A673 (cell line): ENCODE measurements at regions not wholly inside any gene's neighbourhood (a gene's known extent, or its start where the extent isn't known, plus 50 kb on each side); places are given as distances from the start of the nearest gene placed in this dataset.

ENCODE experiments used
- CTCF ChIP-seq: fragments of 300-800, 200-600 bp; sonication (generic); conservative IDR thresholded peaks from 2 replicates; pipeline ENCODE4 v1.5.1; 2017; ENCODE audit warnings: low read depth, mild to moderate bottlenecking, antibody characterized with exemption, low read length, moderate library complexity, mixed read lengths
- EZH2 ChIP-seq: fragments of 200-600 bp; sonication (generic); IDR thresholded peaks from 2 replicates; pipeline ENCODE4 v1.6.1; 2017; ENCODE audit warnings: borderline replicate concordance, low read depth, mild to moderate bottlenecking, mixed read lengths, antibody characterized with exemption, low read length; ENCODE audit not compliant: poor library complexity, severe bottlenecking

- TF ChIP-seq CTCF (no peak), EZH2 (no peak)
Observed at GRCh38 chr7:45267262-45267661, 109.7 kb downstream of the RAMP3 start.
